Hypothalamus (tissue), 51 donors: ENCODE measurements at regions not wholly inside any gene's neighbourhood (a gene's known extent, or its start where the extent isn't known, plus 50 kb on each side); places are given as distances from the start of the nearest gene placed in this dataset.
"Not testable (repeated sequence)": the region's sequence is repeated elsewhere in the genome, so short reads cannot be mapped to it uniquely, and the experiment has no call there.

ENCODE experiments used
- DNase-seq, 51 donors: peaks; one replicate each; lab custom pipeline; 2025; lab: John Stamatoyannopoulos, UW

GRCh38 chr12:19624491-19624890 lies 185.2 kb downstream of the AEBP2 start:
- no peak for DNase-seq

GRCh38 chr12:19625551-19625950 lies 186.3 kb downstream of the AEBP2 start:
- DNase-seq: not testable (repeated sequence)

- no peak for DNase-seq
Observed at GRCh38 chr12:19627719-19628118, 188.4 kb downstream of the AEBP2 start.

- no peak for DNase-seq
Observed at GRCh38 chr12:19630536-19630935, 191.2 kb downstream of the AEBP2 start.

- no peak for DNase-seq
Observed at GRCh38 chr12:19633194-19633593, 193.9 kb downstream of the AEBP2 start.

GRCh38 chr12:19633641-19634040 lies 194.3 kb downstream of the AEBP2 start:
- no peak for DNase-seq

GRCh38 chr12:19639781-19640415 lies 200.6 kb downstream of the AEBP2 start:
- no peak for DNase-seq

- no peak for DNase-seq
Observed at GRCh38 chr12:19641235-19642080, 202.2 kb downstream of the AEBP2 start.

GRCh38 chr12:19642345-19642744 lies 203.1 kb downstream of the AEBP2 start:
- DNase-seq: no peak

- peak in 4 of 51 donors; percentile 1 to 36 (median 2) for DNase-seq
Observed at GRCh38 chr12:19643635-19644034, 204.3 kb downstream of the AEBP2 start.

GRCh38 chr12:19644571-19644970 lies 205.3 kb downstream of the AEBP2 start:
- no peak for DNase-seq

GRCh38 chr12:19645823-19646222 lies 206.5 kb downstream of the AEBP2 start:
- no peak for DNase-seq

- no peak for DNase-seq
Observed at GRCh38 chr12:19646599-19646998, 207.3 kb downstream of the AEBP2 start.

- no peak for DNase-seq
Observed at GRCh38 chr12:19647806-19648556, 208.7 kb downstream of the AEBP2 start.

GRCh38 chr12:19648591-19648990 lies 209.3 kb downstream of the AEBP2 start:
- no peak for DNase-seq

GRCh38 chr12:19652386-19652785 lies 213.1 kb downstream of the AEBP2 start:
- no peak for DNase-seq

GRCh38 chr12:19654650-19655376 lies 215.5 kb downstream of the AEBP2 start:
- no peak for DNase-seq

GRCh38 chr12:19657118-19657731 lies 217.9 kb downstream of the AEBP2 start:
- no peak for DNase-seq

GRCh38 chr12:19657732-19658130 lies 218.4 kb downstream of the AEBP2 start:
- DNase-seq: no peak

- no peak for DNase-seq
Observed at GRCh38 chr12:19659086-19659485, 219.8 kb downstream of the AEBP2 start.
